NB4 (cell line): ENCODE measurements at regions not wholly inside any gene's neighbourhood (a gene's known extent, or its start where the extent isn't known, plus 50 kb on each side); places are given as distances from the start of the nearest gene placed in this dataset.

ENCODE experiments used
- CTCF ChIP-seq: IDR thresholded peaks from one replicate; pipeline ENCODE4 v1.5.1; 2012; ENCODE audit warnings: low read depth, low read length
- MAX ChIP-seq: IDR thresholded peaks from 2 replicates; pipeline ENCODE4 v1.6.1; 2011; ENCODE audit warnings: low read depth, low read length
- MYC ChIP-seq: IDR thresholded peaks from 2 replicates; pipeline ENCODE4 v1.6.1; 2011; ENCODE audit warnings: low read depth, low read length
- POLR2A ChIP-seq: IDR thresholded peaks from 2 replicates; pipeline ENCODE4 v1.6.1; 2011; ENCODE audit warnings: mild to moderate bottlenecking; ENCODE audit not compliant: insufficient read length; ENCODE audit errors: extremely low read depth

GRCh38 chr10:113458451-113458850 lies 94.4 kb upstream of the HABP2 start:
- TF ChIP-seq CTCF (no peak), POLR2A (no peak), MYC (no peak), MAX (no peak)
